ENCODE measurements at regions not wholly inside any gene's neighbourhood (a gene's known extent, or its start where the extent isn't known, plus 50 kb on each side); places are given as distances from the start of the nearest gene placed in this dataset.

DNA sequence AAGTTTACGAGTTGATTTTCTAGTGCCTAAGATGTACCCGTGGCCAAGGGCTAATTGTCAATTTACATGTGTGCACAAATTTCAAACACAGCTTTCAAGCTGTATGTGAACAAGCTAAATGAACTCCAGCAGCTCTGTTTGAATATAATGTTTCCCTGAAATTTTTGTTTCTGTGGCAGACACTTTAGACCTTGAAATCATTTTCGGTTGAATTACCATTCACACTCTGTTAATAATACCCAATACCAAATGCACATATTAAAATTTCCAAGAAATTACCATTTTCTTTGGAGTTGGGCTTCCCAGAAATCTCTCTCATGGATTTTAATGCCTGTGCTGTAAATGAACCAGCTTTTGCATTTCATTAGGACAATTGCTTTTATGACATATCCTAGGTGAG lies 506.1 kb upstream of the ID4 start:
- TF ChIP-seq TAF1 (IDR thresholded peaks at IDR 0.05; ENCODE audit: low read depth), result no peak
- TF ChIP-seq FOXM1 (IDR thresholded peaks at IDR 0.05; ENCODE audit: borderline replicate concordance, low read depth), result no peak
- TF ChIP-seq CEBPB (IDR thresholded peaks at IDR 0.05), result no peak
- TF ChIP-seq EP300 (IDR thresholded peaks at IDR 0.05; ENCODE audit: borderline replicate concordance), result no peak
- TF ChIP-seq, protein P1, sequence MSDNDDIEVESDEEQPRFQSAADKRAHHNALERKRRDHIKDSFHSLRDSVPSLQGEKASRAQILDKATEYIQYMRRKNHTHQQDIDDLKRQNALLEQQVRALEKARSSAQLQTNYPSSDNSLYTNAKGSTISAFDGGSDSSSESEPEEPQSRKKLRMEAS (IDR thresholded peaks at IDR 0.05), result no peak
